Chondrocyte (in vitro differentiated cells): ENCODE measurements at regions not wholly inside any gene's neighbourhood (a gene's known extent, or its start where the extent isn't known, plus 50 kb on each side); places are given as distances from the start of the nearest gene placed in this dataset.

Experiments used
- DNase-seq: peaks from one replicate; pipeline ENCODE4 v3.0.0; 2021; ENCODE audit warnings: mixed read lengths, low spot score
- H3K27ac Mint-ChIP-seq: one replicate; pipeline ENCODE4 v1.8.0; 2021; ENCODE audit warnings: mild to moderate bottlenecking, moderate library complexity, mixed read lengths; ENCODE audit not compliant: unreplicated experiment
- H3K27me3 Mint-ChIP-seq: 2 replicates; pipeline ENCODE4 v1.8.0; 2021; ENCODE audit warnings: low read depth, mixed read lengths
- H3K36me3 Mint-ChIP-seq: 2 replicates; pipeline ENCODE4 v1.8.0; 2021; ENCODE audit warnings: low read depth, mixed read lengths
- H3K4me1 Mint-ChIP-seq: 2 replicates; pipeline ENCODE4 v1.8.0; 2021; ENCODE audit warnings: low read depth, mild to moderate bottlenecking, mixed read lengths
- H3K4me3 Mint-ChIP-seq: one replicate; pipeline ENCODE4 v1.8.0; 2021; ENCODE audit warnings: mild to moderate bottlenecking, moderate library complexity, mixed read lengths; ENCODE audit not compliant: unreplicated experiment
- H3K9me3 Mint-ChIP-seq: 2 replicates; pipeline ENCODE4 v1.8.0; 2021; ENCODE audit warnings: low read depth, mixed read lengths
- CTCF ChIP-seq: fragments of 200-600 bp; sonication (generic); IDR thresholded peaks from 2 replicates; pipeline ENCODE4 v1.5.0; 2021; ENCODE audit warnings: antibody characterized with exemption, mild to moderate bottlenecking, moderate library complexity

- H3K4me1 Mint-ChIP-seq, result peaks cover 8% of the 10 kb centered on the region
- TF ChIP-seq CTCF, result peak; percentile 35
- H3K36me3 Mint-ChIP-seq, result peaks cover 2% of the 10 kb centered on the region
- DNase-seq, result no peak
- peaks cover 11% of the 10 kb centered on the region for H3K9me3 Mint-ChIP-seq
- H3K4me3 Mint-ChIP-seq, result no peak overlapping the region
- no peak overlapping the region for H3K27ac Mint-ChIP-seq
- no peaks in the 10 kb centered on the region for H3K27me3 Mint-ChIP-seq
Observed at GRCh38 chr7:19215412-19215811, 70.2 kb upstream of the FERD3L start.

GRCh38 chr7:19213746-19214145 lies 68.5 kb upstream of the FERD3L start:
- H3K4me1 Mint-ChIP-seq, result peaks cover 8% of the 10 kb centered on the region
- peaks cover 11% of the 10 kb centered on the region for H3K9me3 Mint-ChIP-seq
- TF ChIP-seq CTCF, result no peak
- H3K27ac Mint-ChIP-seq, result no peak overlapping the region
- peaks cover 2% of the 10 kb centered on the region for H3K36me3 Mint-ChIP-seq
- no peak overlapping the region for H3K4me3 Mint-ChIP-seq
- H3K27me3 Mint-ChIP-seq, result no peaks in the 10 kb centered on the region
- DNase-seq, result no peak

- no peak for DNase-seq
- H3K9me3 Mint-ChIP-seq, result peaks cover 11% of the 10 kb centered on the region
- H3K36me3 Mint-ChIP-seq, result no peaks in the 10 kb centered on the region
- no peak overlapping the region for H3K4me3 Mint-ChIP-seq
- H3K27ac Mint-ChIP-seq, result no peak overlapping the region
- TF ChIP-seq CTCF, result no peak
- no peaks in the 10 kb centered on the region for H3K27me3 Mint-ChIP-seq
- peaks cover 8% of the 10 kb centered on the region for H3K4me1 Mint-ChIP-seq
Observed at GRCh38 chr7:19210893-19211413, 65.7 kb upstream of the FERD3L start.

GRCh38 chr7:19209166-19209696 lies 64.0 kb upstream of the FERD3L start:
- no peak for TF ChIP-seq CTCF
- no peak overlapping the region for H3K4me3 Mint-ChIP-seq
- no peaks in the 10 kb centered on the region for H3K36me3 Mint-ChIP-seq
- H3K27ac Mint-ChIP-seq, result no peak overlapping the region
- DNase-seq, result no peak
- H3K9me3 Mint-ChIP-seq, result peaks cover 11% of the 10 kb centered on the region
- H3K4me1 Mint-ChIP-seq, result peaks cover 2% of the 10 kb centered on the region
- H3K27me3 Mint-ChIP-seq, result no peaks in the 10 kb centered on the region

- no peak for TF ChIP-seq CTCF
- Mint-ChIP-seq H3K27me3 (no peaks in the 10 kb centered on the region), H3K9me3 (no peaks in the 10 kb centered on the region), H3K4me1 (no peaks in the 10 kb centered on the region), H3K4me3 (no peak overlapping the region), H3K27ac (no peak overlapping the region), H3K36me3 (no peaks in the 10 kb centered on the region)
- no peak for DNase-seq
Observed at GRCh38 chr7:19206721-19207120, 61.5 kb upstream of the FERD3L start.
